NCI-H510A treated with DMSO at 0.1 percent for 48 hours (cell line): ENCODE measurements at regions not wholly inside any gene's neighbourhood (a gene's known extent, or its start where the extent isn't known, plus 50 kb on each side); places are given as distances from the start of the nearest gene placed in this dataset.

ENCODE experiments used
- DNase-seq: peaks from one replicate; lab custom pipeline; 2025; lab: John Stamatoyannopoulos, UW

DNA sequence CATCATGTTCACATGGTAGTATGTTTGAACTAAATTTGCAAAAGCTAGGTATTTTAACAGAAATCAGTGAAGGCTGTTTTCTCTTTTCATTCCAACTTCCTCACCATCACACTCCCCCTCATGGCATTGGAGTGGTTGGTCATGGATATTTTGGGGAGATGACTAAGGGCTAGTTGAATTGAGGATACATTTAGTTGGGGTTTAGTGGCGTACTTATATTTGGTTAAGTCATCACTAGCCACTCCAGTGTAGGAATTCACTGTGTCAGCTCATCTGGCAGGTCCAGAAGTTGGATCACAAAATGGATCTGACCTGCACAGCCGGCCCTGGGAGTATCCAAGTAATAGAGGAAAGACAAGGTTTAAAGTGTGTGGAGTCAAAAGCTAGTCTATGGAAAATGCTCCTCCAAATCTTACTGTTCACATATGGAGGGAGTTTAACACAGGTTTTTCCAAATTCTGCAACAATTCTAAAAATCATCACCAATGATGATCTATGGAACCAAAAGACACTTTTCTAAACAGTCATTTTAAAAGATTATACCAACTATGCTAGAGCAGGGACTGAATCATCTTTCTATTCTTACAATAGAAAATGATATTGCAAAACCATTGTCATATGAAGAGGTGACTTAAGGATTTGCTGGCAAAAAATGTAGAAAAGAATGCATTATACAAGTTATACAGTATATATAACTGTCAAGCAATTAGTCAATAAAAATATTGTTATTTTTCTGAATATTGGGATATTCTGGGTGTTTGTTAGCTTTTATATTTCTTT lies 247.8 kb upstream of the PEX5L start:
- DNase-seq, result no peak

GRCh38 chr3:180287703-180288102 lies 251.0 kb upstream of the PEX5L start:
- DNase-seq, result no peak

DNA sequence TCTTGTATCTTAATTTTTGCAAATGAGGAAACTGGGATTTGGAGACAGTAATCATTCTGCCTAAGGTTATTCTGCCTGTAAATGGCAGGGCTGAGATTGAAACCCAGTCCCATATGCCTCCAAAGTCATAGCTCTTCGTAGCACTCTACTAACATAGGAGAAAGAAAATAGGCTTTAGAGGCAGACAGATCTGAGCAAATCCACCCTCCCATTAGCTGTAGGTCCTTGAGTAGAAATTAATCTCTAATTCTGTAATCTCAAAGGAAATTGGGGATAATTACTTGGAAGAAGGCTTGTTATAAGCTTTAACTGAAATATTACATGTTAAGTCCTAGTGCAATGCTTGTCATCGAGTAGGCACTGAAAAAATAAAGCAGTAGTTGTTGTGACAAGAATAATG lies 252.1 kb upstream of the PEX5L start:
- no peak for DNase-seq

DNA sequence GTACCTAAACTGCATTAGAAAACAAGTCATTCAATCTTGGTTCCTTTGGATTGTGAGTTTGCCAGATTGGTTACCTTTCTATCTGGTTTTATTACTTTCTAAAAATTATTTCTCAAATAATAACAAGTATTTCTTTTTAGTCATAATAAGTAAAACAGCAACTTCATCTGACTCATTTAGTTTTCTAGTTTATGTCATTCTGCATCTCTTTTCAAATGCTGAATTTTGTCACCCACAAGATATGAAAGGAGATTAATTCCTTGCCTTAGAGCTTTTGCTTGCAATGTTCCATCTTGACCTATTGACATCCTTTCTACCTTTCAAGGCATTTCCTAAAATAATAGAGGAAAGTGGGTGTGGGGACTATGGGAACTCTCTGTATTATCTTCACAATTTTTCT lies 253.6 kb upstream of the PEX5L start:
- DNase-seq, result no peak

DNA sequence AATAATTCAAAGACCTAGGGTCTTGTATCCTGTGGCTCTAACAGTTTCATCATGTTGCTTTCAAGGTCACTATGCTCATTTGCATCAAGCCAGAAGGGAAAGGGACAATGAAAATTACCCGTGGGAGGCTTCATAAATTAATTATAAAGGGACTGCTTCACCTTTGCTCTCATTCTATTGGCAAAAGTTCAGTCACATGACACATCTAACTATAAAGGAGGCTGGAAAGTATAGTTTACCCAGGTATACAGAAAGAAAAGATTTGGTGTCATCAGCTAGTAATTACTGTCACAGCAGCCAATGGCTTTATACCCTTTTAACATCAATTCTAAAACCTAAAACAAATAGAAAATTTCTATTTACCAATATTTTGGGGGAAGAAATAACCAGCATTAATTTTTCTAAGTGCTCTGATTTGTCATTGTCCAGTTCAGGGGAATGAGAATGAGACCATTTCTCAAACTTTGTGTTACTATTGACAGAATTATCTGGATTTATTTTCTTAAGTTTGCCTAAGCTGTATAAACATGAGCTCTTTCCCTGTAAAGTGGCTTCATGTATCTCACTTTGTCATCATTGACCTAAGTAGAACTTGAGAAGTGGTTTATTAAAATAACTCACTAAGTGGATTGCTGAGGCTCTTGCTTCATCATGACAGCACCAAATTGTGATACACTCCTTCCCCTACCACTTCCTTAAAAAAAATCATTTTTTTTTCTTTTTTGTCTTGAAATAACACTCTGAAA lies 257.7 kb upstream of the PEX5L start:
- peak; percentile 46 for DNase-seq

- peak; percentile 86 for DNase-seq
Observed at GRCh38 chr3:180295811-180296210, 259.1 kb upstream of the PEX5L start.

GRCh38 chr3:180296971-180297370 lies 260.2 kb upstream of the PEX5L start:
- no peak for DNase-seq

DNA sequence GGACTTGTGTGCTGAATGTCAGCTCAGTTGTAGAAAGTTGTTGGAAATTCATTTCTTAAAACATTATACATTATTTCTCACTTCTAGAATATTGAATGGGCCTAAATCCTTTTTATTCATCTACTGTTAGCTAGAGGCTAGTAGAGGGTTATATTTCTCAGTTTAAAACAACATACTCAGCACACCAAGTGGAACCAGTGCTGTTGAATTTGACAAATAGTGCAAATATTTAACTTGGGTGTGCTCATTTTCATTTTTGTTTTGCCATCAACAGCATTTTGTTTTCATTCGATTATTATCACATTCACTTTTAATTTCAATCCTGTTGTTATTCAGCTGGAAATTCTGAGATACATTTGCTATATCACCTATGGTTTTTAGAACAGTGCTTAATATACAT lies 269.4 kb upstream of the PEX5L start:
- DNase-seq, result no peak

DNA sequence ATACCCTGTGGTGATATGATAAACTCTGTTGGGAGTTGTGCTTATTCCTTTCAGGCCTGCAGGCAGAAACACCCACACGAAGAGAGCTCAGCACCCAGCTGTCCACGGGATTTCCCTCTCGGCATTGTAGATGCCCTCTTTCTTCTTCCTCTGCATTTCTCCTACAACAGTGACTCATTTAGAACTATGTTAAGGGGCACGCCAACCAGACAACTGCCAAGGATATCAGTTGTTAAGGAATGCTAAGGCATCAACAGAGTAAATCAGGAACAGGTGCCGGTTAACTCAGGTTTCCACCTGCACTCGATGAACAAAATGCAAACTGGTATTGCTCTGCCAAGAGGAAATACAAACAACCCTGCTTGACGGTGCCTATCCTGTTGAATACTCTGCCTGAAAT lies 270.0 kb upstream of the PEX5L start:
- DNase-seq, result peak; percentile 15

DNA sequence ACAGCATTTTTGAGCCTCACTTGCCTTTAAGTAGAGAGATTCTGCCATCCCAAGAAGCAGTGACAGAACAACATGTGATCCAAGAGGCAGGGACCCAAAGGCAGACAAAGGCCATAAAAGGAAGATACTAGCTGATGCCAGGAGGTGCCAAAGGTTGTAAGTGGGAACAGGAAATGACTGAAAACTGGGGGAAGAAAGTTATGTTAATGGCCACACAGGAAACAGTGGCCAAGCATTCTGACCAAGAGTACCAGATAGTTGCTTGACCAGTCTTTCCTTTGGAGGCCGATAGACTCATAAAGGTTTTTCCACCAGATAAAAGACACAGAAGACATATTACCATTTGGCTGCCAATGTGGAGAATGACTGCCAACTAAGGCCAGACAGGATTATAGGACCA lies 274.5 kb upstream of the PEX5L start:
- DNase-seq, result no peak

- DNase-seq, result no peak
Observed at GRCh38 chr3:180316321-180316720, 279.6 kb upstream of the PEX5L start.

DNA sequence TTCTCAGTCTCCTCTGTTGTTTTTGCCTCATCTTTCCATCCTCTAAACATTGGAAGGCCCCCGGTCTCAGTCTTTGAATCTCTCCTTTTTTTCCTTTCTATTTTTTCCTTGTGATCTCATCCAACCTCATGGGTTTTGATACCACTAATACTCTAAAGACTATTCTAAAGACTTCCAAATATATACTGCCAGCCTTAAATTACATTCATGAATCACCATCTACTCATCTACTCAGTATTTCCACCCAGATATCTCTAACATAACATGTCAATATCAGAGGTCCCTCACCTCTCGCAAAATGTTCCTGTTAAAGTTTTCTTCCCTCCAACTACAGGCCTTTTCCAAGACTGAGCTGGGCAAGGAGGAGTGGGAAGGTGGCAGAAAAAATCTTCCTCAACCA lies 282.5 kb upstream of the TTC14 start:
- no peak for DNase-seq

DNA sequence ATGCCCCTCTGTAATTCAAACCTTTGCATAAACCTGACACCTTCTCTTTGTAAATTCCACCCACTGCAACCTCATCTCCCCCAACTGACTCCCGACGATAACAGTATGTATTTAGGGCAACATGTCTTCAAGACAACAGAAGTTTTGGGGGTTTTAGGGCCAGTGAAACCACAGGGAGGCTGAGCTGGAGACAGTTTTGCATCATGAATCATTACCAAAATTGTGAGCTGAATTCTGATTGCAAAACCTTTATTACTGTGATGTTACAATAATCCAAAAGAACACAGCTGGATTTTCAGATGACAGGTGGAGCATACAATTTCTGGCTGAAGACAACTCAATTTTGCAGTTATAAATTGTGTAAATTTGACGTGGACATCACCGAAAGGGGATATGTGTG lies 281.3 kb upstream of the TTC14 start:
- DNase-seq, result no peak

DNA sequence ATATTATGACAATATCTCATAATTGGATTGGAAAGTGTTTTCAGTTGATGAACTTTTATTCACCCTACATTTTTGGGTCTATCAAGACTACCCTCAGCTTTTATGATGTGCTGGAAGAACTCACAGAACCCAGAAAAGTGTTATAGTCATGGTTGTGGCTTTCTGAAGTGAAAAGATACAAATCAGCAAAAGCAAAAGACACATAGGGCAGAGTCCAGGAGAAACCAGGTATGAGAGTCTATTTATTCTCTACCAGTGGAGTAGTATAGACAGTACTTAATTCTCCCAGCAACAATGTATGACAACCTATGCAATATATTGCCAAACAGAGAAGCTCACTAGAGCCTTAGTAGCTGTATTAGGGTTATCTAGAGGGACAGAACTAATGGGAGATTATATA lies 280.4 kb upstream of the TTC14 start:
- no peak for DNase-seq

- DNase-seq, result no peak
Observed at GRCh38 chr3:180322829-180323228, 279.1 kb upstream of the TTC14 start.

GRCh38 chr3:180324791-180325190 lies 277.2 kb upstream of the TTC14 start:
- no peak for DNase-seq

DNA sequence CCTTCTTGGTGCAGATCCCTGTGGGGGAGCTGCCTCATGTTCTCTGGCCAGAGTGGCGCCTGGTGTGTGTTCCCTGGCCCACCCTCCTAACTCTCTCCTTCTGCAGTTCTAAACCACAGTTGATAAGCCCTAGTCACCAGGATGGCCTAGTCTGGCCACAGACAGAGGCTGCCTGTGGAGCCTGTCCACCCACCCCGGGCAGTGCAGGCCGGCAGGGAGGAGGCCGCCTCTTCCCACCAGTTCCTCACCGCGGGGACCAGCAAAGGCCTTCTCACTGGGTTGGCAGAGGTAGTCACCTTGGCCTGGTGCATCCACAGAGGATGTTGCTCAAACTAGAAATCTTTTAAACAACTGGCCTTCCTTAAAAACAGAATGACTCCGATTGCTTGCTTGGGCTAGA lies 276.4 kb upstream of the TTC14 start:
- DNase-seq, result no peak

DNA sequence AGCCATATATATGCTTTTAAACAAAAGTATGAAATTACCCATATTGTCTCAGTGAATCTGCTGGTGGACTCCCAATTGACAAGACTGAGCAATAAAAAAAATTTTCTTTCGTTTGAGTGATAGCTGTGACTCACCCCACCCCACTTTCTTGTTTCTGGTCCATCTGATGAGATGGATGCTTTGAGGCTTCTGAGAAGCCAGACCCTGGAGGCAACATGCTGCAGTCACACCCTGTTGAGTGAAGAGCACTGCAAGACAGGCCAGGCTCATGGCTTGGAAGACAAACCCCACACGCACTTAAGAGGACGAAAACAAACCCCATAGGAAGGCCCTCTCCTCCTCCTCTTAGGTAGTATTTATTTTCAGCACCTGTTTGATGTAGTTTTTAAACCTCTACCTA lies 276.0 kb upstream of the TTC14 start:
- DNase-seq, result no peak

DNA sequence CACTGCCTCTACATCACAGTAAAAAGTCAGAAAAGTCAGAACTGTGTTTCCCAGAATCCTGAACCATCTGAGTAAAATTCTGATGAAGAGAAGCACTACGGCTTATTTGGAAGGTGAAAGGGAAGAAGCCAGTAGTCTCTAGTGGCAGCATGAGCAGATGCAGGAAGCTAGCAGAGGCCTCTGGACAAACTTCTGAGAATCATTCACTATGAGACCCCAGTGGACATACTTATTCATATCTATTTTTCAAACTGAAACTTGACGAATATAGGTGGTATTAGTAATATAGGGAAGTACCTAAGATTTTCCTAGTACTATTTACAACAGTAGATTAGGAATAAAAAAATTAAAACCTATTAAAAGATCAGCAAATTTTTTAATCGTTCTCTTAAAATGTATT lies 272.8 kb upstream of the TTC14 start:
- no peak for DNase-seq

GRCh38 chr3:180329847-180330246 lies 272.1 kb upstream of the TTC14 start:
- no peak for DNase-seq

DNA sequence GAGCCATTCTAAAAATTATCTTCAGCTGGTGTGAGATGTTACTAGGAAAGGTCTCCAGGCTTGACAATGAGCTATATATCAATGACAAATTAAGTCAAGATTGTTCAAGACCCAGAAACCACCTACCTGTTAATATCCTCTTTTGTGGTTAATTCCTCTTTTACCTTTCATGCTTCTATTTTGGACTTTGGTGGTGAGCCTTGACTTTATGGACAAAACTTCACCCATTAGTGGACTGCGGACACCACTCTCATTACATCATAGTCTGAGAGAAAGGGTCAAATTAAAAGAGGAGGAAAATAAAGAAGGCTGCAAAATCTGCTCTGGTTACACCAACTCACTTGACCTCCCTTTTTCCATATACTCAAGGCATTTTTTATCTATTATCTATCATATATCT lies 271.5 kb upstream of the TTC14 start:
- no peak for DNase-seq

DNA sequence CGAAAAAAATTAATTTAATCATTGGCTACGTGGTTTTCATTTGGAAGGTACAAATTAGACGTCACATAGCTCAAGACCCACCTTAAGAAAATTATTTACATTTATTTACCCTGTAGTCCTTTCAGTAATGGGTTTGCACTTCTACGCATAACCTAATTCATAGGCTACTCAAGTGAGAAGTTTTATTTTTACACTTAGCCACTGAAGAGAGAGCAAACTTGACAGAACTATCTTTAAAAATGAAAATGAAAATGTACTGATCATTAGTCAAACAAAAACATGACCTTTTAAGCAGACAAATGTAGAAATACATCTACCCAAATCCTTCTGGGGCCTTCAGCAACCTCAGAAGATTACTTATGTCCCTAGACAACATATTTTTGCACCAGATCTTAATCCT lies 269.4 kb upstream of the TTC14 start:
- DNase-seq, result no peak

GRCh38 chr3:180335050-180335449 lies 266.9 kb upstream of the TTC14 start:
- no peak for DNase-seq

- DNase-seq, result no peak
Observed at GRCh38 chr3:180340395-180340794, 261.6 kb upstream of the TTC14 start.
